Testis (tissue), 2 donors: ENCODE measurements at regions not wholly inside any gene's neighbourhood (a gene's known extent, or its start where the extent isn't known, plus 50 kb on each side); places are given as distances from the start of the nearest gene placed in this dataset.

Experiments used
- CTCF ChIP-seq, 3 experiments: fragments of 450-650 bp in 2 of 3; fragments of 200-600 bp in 1 of 3; sonication (generic) in 1 of 3; IDR thresholded peaks; one replicate each; pipeline ENCODE4 v1.5.1; 2016 to 2019; ENCODE audit warnings: antibody characterized with exemption in 3 of 3, mild to moderate bottlenecking in 2 of 3, moderate library complexity in 1 of 3
- POLR2A ChIP-seq: fragments of 450-650 bp; IDR thresholded peaks from one replicate; pipeline ENCODE4 v1.6.1; 2017; ENCODE audit warnings: antibody characterized with exemption, mild to moderate bottlenecking, moderate library complexity

GRCh38 chr9:126232461-126232860 lies 94.2 kb upstream of the MVB12B start:
- TF ChIP-seq CTCF (IDR thresholded peaks at IDR 0.05): no peak
- no peak for TF ChIP-seq POLR2A
